GM12878 (cell line): ENCODE measurements at regions not wholly inside any gene's neighbourhood (a gene's known extent, or its start where the extent isn't known, plus 50 kb on each side); places are given as distances from the start of the nearest gene placed in this dataset.

Source experiments
- ATAC-seq: fragments of 200-7000 bp; cut with Tn5 transposase; 3 replicates; pipeline ENCODE4 v1.9.1; 2020; ENCODE audit warnings: mild to moderate bottlenecking, moderate library complexity
- BruUV-seq: library from RNA; stranded (reverse); fragments of 400-500 nt; replicated peaks from 2 replicates; lab custom pipeline; 2021; lab: Mats Ljungman, UMichigan
- CTCF ChIA-PET: fragments of 300-600 bp; sonication (Branson Sonifier 250); formaldehyde crosslinking; extraction: SDS; loops from one replicate; lab custom pipeline; 2021; ENCODE audit warnings: inconsistent platforms; lab: Yijun Ruan, JAX
- POLR2A ChIA-PET: fragments of 350-600 bp; formaldehyde crosslinking; extraction: SDS; loops from one replicate; lab custom pipeline; 2021; ENCODE audit warnings: inconsistent platforms; lab: Charles Lee
- RAD21 ChIA-PET: fragments of 300-600 bp; sonication (Branson Sonifier 250); formaldehyde crosslinking; loops from one replicate; lab custom pipeline; 2023; ENCODE audit warnings: antibody characterized with exemption; ENCODE audit not compliant: unreplicated experiment; lab: Charles Lee
- SMC1A ChIA-PET: fragments of 300-600 bp; sonication (Branson Sonifier 250); formaldehyde crosslinking; loops from one replicate; lab custom pipeline; 2023; ENCODE audit not compliant: unreplicated experiment, uncharacterized antibody; lab: Charles Lee
- DNase-seq: peaks from one replicate; pipeline ENCODE4 v3.0.0-alpha.2; 2011; ENCODE audit warnings: low read depth, low spot score
- FAIRE-seq: peaks from 3 replicates; lab custom pipeline; 2011; peaks lifted over from hg19 to GRCh38; lab: Jason Lieb, UNC
- H2AFZ ChIP-seq: 2 replicates; pipeline ENCODE4 v1.6.0; 2011; ENCODE audit warnings: low read depth, low read length, control low read depth; ENCODE audit not compliant: control insufficient read depth
- H3K27ac ChIP-seq: 2 replicates; pipeline ENCODE4 v1.5.1; 2011; ENCODE audit warnings: control low read depth; ENCODE audit not compliant: control insufficient read depth, insufficient read depth
- H3K27me3 ChIP-seq, 2 experiments: replicated peaks in 1 of 2; 2 replicates each; pipeline versions ENCODE4 v1.6.0 to v1.6.1; 2011; ENCODE audit warnings: low read length in 1 of 2; ENCODE audit not compliant: control insufficient read depth in 2 of 2, insufficient read depth in 2 of 2
- H3K36me3 ChIP-seq, 2 experiments: 2 replicates each; pipeline ENCODE4 v1.5.1; 2011; ENCODE audit warnings: low read length in 1 of 2; ENCODE audit not compliant: control insufficient read depth in 2 of 2, insufficient read depth in 2 of 2
- H3K4me1 ChIP-seq: 2 replicates; pipeline ENCODE4 v1.6.1; 2011; ENCODE audit warnings: mild to moderate bottlenecking, low read length, moderate library complexity, mixed read lengths; ENCODE audit not compliant: control insufficient read depth, insufficient read depth
- H3K4me2 ChIP-seq: 2 replicates; pipeline ENCODE4 v1.6.0; 2011; ENCODE audit warnings: control low read depth; ENCODE audit not compliant: control insufficient read depth, insufficient read depth
- H3K4me3 ChIP-seq: fragments of 200-600 bp; sonication (generic); 2 replicates; pipeline ENCODE4 v1.5.1; 2016
- H3K79me2 ChIP-seq: 2 replicates; pipeline ENCODE4 v1.6.0; 2011; ENCODE audit warnings: low read length; ENCODE audit not compliant: control insufficient read depth, insufficient read depth
- H3K9ac ChIP-seq: 2 replicates; pipeline ENCODE4 v1.8.0; 2011; ENCODE audit warnings: low read length, control low read depth, mixed read lengths; ENCODE audit not compliant: control insufficient read depth, insufficient read depth
- H3K9me3 ChIP-seq: replicated peaks from 3 replicates; pipeline ENCODE4 v1.5.1; 2011; ENCODE audit warnings: mild to moderate bottlenecking, low read length; ENCODE audit not compliant: control insufficient read depth, insufficient read depth
- H4K20me1 ChIP-seq: 2 replicates; pipeline ENCODE4 v1.6.0; 2011; ENCODE audit not compliant: control insufficient read depth, insufficient read depth
- CHD1 ChIP-seq: IDR thresholded peaks from 2 replicates; pipeline ENCODE4 v1.6.1; 2012; ENCODE audit warnings: low read depth, low read length, improper control_type of control experiment
- CREM ChIP-seq: IDR thresholded peaks from 2 replicates; pipeline ENCODE4 v1.6.1; 2014; ENCODE audit warnings: antibody characterized with exemption, low read depth
- EGR1 ChIP-seq, 2 experiments: IDR thresholded peaks; 1 replicate in 1 of 2; 2 replicates in 1 of 2; pipeline ENCODE4 v1.6.1; 2011 to 2012; ENCODE audit warnings: low read depth in 2 of 2, low read length in 2 of 2, borderline replicate concordance in 1 of 2, mild to moderate bottlenecking in 1 of 2, moderate library complexity in 1 of 2
- FOXK2 ChIP-seq: fragments of 450-650 bp; IDR thresholded peaks from 2 replicates; pipeline ENCODE4 v1.6.1; 2017; ENCODE audit warnings: mild to moderate bottlenecking, moderate library complexity
- HDAC6 ChIP-seq: fragments of 200-600 bp; sonication (generic); IDR thresholded peaks from one replicate; pipeline ENCODE4 v1.8.0; 2017; ENCODE audit warnings: antibody characterized with exemption; ENCODE audit not compliant: unreplicated experiment
- MTA3 ChIP-seq: IDR thresholded peaks from 2 replicates; pipeline ENCODE4 v1.6.1; 2012; ENCODE audit warnings: low read length, inconsistent platforms, borderline replicate concordance
- MYC ChIP-seq: IDR thresholded peaks from 2 replicates; pipeline ENCODE4 v1.6.1; 2011; ENCODE audit warnings: mild to moderate bottlenecking, low read length, moderate library complexity, inconsistent platforms; ENCODE audit not compliant: insufficient read depth, insufficient replicate concordance, insufficient read length, severe bottlenecking
- NFYB ChIP-seq: IDR thresholded peaks from 2 replicates; pipeline ENCODE4 v1.6.1; 2011; ENCODE audit warnings: low read depth, mild to moderate bottlenecking, low read length, improper control_type of control experiment, moderate library complexity; ENCODE audit not compliant: insufficient read depth
- RBBP5 ChIP-seq: fragments of 200-600 bp; sonication (generic); conservative IDR thresholded peaks from 2 replicates; pipeline ENCODE4 v1.6.1; 2016
- SMARCA5 ChIP-seq: fragments of 450-650 bp; IDR thresholded peaks from 2 replicates; pipeline ENCODE4 v1.6.1; 2017; ENCODE audit warnings: mild to moderate bottlenecking
- SMC3 ChIP-seq: IDR thresholded peaks from 2 replicates; pipeline ENCODE4 v1.6.1; 2011; ENCODE audit warnings: low read length, improper control_type of control experiment, borderline replicate concordance
- TBL1XR1 ChIP-seq: IDR thresholded peaks from 2 replicates; pipeline ENCODE4 v1.6.1; 2012; ENCODE audit warnings: low read depth, low read length, improper control_type of control experiment
- WGBS: methylation state at CpG from one replicate; pipeline ENCODE4 v1.1.6; 2016; ENCODE audit warnings: low lambda C conversion rate; ENCODE audit not compliant: insufficient replicate concordance, insufficient coverage; ENCODE audit errors: missing lambda C conversion rate; 5-methylcytosine and 5-hydroxymethylcytosine counted together
- in situ Hi-C: fragments of 300-500 bp; cut with MboI; formaldehyde crosslinking; loops from 9 replicates; pipeline ENCODE4 v1.14.3; 2018; ENCODE audit warnings: mixed read lengths
- intact Hi-C: fragments of 100-400 bp; cut with micrococcal nuclease; formaldehyde crosslinking; loops from one replicate; pipeline ENCODE4 v1.14.2; 2022; ENCODE audit not compliant: unreplicated experiment

GRCh38 chr2:146950911-146951310, 893.9 kb upstream of the ACVR2A start:
- Histone ChIP-seq H2AFZ (no peak overlapping the region), H3K9ac (no peak overlapping the region), H3K9me3 (no peaks in the 10 kb centered on the region), H3K4me1 (no peaks in the 10 kb centered on the region), H3K27me3 (no peaks in the 10 kb centered on the region; a peak in 1 of 4 replicates), H3K4me2 (no peak overlapping the region), H3K79me2 (no peaks in the 10 kb centered on the region), H4K20me1 (no peaks in the 10 kb centered on the region), H3K27ac (no peak overlapping the region), H3K4me3 (no peak overlapping the region), H3K36me3 (no peaks in the 10 kb centered on the region)
- RAD21 ChIA-PET = no interaction called here
- FAIRE-seq (no peak), ATAC-seq (no peak), DNase-seq (no peak)
- POLR2A ChIA-PET = no interaction called here
- WGBS = 74% methylated on average over 4 of the region's 4 CpGs
- SMC1A ChIA-PET = no interaction called here
- no TSS peak for BruUV-seq
- TF ChIP-seq SMC3 (no peak), TBL1XR1 (no peak), MTA3 (no peak), EGR1 (IDR thresholded peaks at IDR 0.05; ENCODE audit: borderline replicate concordance in 1 of 2, low read depth in 2 of 2, low read length in 2 of 2) (no peak), HDAC6 (no peak), MYC (no peak), NFYB (no peak), CHD1 (no peak), SMARCA5 (no peak), RBBP5 (no peak), CREM (no peak), FOXK2 (no peak)
- CTCF ChIA-PET = interaction anchor here (1.5 kb wide), 1 partner anchor 94 kb away, joined by 3 read pairs; no protein-coding TSS in a partner anchor
- in situ Hi-C loops (no loop called here), intact Hi-C loops (no loop called here)
